ENCODE measurements at regions not wholly inside any gene's neighbourhood (a gene's known extent, or its start where the extent isn't known, plus 50 kb on each side); places are given as distances from the start of the nearest gene placed in this dataset.

DNA sequence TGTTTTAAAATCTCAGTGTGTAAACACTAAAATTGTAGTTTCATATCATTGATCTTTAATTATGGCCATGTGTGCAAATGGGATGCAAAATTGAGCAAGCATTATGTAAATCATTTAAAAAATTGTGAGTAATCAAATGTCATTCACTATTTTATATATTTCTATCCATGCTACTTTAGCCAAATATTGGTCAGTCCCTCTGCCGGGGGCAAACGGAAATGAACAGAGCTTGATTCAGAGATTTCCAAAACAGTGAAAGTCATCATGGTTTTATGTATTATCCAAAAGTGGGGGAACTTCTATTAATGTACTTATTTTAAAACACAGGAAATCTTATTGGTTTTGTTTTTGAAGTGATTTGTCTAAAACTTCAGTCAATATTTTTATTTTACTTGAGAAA is 219.1 kb downstream of the IRS2 start:
- DNase-seq = peak; percentile 24
- in situ Hi-C loops (cut with MboI) = no loop called here
- WGBS, 2 experiments (ENCODE audit: low coverage in 1 of 2, low lambda C conversion rate in 2 of 2, missing lambda C conversion rate in 2 of 2) = 1 to 11% methylated on average over 2 of the region's 2 CpGs

DNA sequence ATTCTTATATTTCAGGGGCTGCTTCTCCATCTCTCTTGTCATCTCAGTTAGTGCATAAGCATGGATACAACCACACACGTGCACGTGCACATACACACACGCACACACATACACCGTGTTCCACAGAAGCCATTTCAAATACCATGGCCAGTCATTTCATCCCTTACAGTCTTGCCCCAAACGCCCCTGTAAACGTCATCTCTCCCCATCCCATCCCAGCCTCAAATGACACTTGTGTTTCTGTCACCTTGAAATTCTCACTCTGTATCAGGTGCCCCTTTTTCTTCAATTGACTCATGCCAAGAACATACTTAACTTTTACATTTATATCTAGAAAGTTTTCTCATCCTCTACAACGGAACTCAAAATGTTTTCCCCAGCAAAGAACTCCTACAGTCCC is 220.5 kb downstream of the IRS2 start:
- no peak overlapping the region for H3K4me2 ChIP-seq (ENCODE audit: unreplicated experiment)
- no peaks in the 10 kb centered on the region for H3F3A ChIP-seq (ENCODE audit: insufficient read depth)
- TF ChIP-seq EZH2 (IDR thresholded peaks at IDR 0.05; ENCODE audit: insufficient read depth, poor library complexity, severe bottlenecking) (no peak), EZH2phosphoT487 (IDR thresholded peaks at IDR 0.05; ENCODE audit: insufficient read depth, low read depth) (no peak)
- WGBS, 2 experiments (ENCODE audit: low coverage in 1 of 2, low lambda C conversion rate in 2 of 2, missing lambda C conversion rate in 2 of 2) = 46 to 48% methylated on average over 7 of the region's 7 CpGs
- in situ Hi-C loops (cut with MboI) = no loop called here
- no peak for DNase-seq
- H4K20me1 ChIP-seq (ENCODE audit: insufficient read depth) = no peaks in the 10 kb centered on the region
- no peaks in the 10 kb centered on the region for H3K9me2 ChIP-seq (ENCODE audit: insufficient read depth)
- no peaks in the 10 kb centered on the region for H3K4me1 ChIP-seq (ENCODE audit: insufficient read depth)
- H3K9me3 ChIP-seq (ENCODE audit: low read depth) = no peaks in the 10 kb centered on the region
- H3K4me3 ChIP-seq = no peak overlapping the region
- no peaks in the 10 kb centered on the region for H3K36me3 ChIP-seq (ENCODE audit: low read depth)
- no peak overlapping the region for H3K27ac ChIP-seq
- H3K27me3 ChIP-seq (replicated peaks; ENCODE audit: insufficient read depth) = no peaks in the 10 kb centered on the region; the same call in 1 of the 2 replicates
- no peak overlapping the region for H3K9ac ChIP-seq
- no peak overlapping the region for H2AFZ ChIP-seq
- H3K79me2 ChIP-seq (ENCODE audit: insufficient read depth) = no peaks in the 10 kb centered on the region

More for the DNA sequence above, 219.1 kb downstream of the IRS2 start:
- H3K27ac ChIP-seq = no peak overlapping the region
- no peaks in the 10 kb centered on the region for H3K4me1 ChIP-seq (ENCODE audit: insufficient read depth)
- no peaks in the 10 kb centered on the region for H3K79me2 ChIP-seq (ENCODE audit: insufficient read depth)
- no peak overlapping the region for H2AFZ ChIP-seq
- no peaks in the 10 kb centered on the region for H4K20me1 ChIP-seq (ENCODE audit: insufficient read depth)
- H3F3A ChIP-seq (ENCODE audit: insufficient read depth) = no peaks in the 10 kb centered on the region
- no peaks in the 10 kb centered on the region for H3K9me2 ChIP-seq (ENCODE audit: insufficient read depth)
- H3K36me3 ChIP-seq (ENCODE audit: low read depth) = no peaks in the 10 kb centered on the region
- no peak overlapping the region for H3K9ac ChIP-seq
- H3K4me3 ChIP-seq = no peak overlapping the region
- TF ChIP-seq EZH2 (IDR thresholded peaks at IDR 0.05; ENCODE audit: insufficient read depth, poor library complexity, severe bottlenecking) = no peak
- TF ChIP-seq EZH2phosphoT487 (IDR thresholded peaks at IDR 0.05; ENCODE audit: insufficient read depth, low read depth) = no peak
- no peaks in the 10 kb centered on the region for H3K9me3 ChIP-seq (ENCODE audit: low read depth)
- H3K27me3 ChIP-seq (replicated peaks; ENCODE audit: insufficient read depth) = no peaks in the 10 kb centered on the region; the same call in 1 of the 2 replicates
- H3K4me2 ChIP-seq (ENCODE audit: unreplicated experiment) = no peak overlapping the region

DNA sequence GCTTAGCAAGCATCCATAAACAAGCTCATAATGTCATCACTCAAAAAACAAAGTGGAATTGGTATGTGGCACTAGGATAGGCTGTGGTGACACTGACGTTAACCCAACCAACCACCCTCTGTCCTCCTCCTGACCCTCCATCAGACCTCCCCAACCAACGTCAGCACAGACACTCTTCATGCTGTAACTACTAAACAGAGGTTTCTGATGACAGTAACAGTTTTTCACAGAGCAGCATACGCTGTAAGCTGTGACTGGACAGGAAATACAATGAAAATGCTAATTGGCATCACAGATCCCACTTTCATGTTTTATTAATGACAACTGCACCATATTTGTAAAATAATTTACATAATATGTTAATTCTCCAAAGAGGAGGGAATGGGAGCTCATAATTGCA is 238.0 kb downstream of the IRS2 start:
- Histone ChIP-seq H3K9me2 (ENCODE audit: insufficient read depth) (no peaks in the 10 kb centered on the region), H4K20me1 (ENCODE audit: insufficient read depth) (no peaks in the 10 kb centered on the region), H3K4me2 (ENCODE audit: unreplicated experiment) (no peak overlapping the region), H3K4me1 (ENCODE audit: insufficient read depth) (no peaks in the 10 kb centered on the region), H2AFZ (no peak overlapping the region), H3K27ac (no peak overlapping the region), H3K9me3 (ENCODE audit: low read depth) (no peaks in the 10 kb centered on the region), H3K27me3 (replicated peaks; ENCODE audit: insufficient read depth) (peaks cover 45% of the 10 kb centered on the region), H3K79me2 (ENCODE audit: insufficient read depth) (no peaks in the 10 kb centered on the region), H3K4me3 (no peak overlapping the region), H3F3A (ENCODE audit: insufficient read depth) (no peaks in the 10 kb centered on the region), H3K36me3 (ENCODE audit: low read depth) (no peaks in the 10 kb centered on the region), H3K9ac (no peak overlapping the region)
- no peak for DNase-seq
- no peak for TF ChIP-seq EZH2phosphoT487 (IDR thresholded peaks at IDR 0.05; ENCODE audit: insufficient read depth, low read depth)
- no peak for TF ChIP-seq EZH2 (IDR thresholded peaks at IDR 0.05; ENCODE audit: insufficient read depth, poor library complexity, severe bottlenecking)
- WGBS, 2 experiments (ENCODE audit: low coverage in 1 of 2, low lambda C conversion rate in 2 of 2, missing lambda C conversion rate in 2 of 2) = 8 to 12% methylated on average over 3 of the region's 3 CpGs
- in situ Hi-C loops (cut with MboI) = no loop called here

DNA sequence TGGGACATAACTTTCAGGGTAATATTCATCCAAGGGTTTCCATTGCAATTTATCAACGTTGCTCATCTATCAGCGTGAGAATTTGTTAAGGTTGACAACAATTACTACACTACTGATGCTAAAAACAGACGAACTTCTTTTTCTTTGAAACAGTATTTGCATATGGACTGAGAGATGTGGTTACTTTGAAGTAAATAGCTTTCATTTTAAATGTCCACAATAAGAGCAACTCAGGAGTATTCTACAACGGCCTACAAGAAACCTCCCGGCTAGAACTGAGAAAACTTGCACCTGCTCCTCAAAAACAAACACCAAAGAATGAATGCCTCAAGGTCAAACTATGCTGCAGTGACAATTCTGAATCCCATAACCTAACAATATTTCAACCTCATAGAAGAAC is 238.4 kb downstream of the IRS2 start:
- Histone ChIP-seq H3K4me1 (ENCODE audit: insufficient read depth) (no peaks in the 10 kb centered on the region), H3K4me3 (no peak overlapping the region), H3K9ac (no peak overlapping the region), H3K27ac (no peak overlapping the region), H3K27me3 (replicated peaks; ENCODE audit: insufficient read depth) (peaks cover 48% of the 10 kb centered on the region), H3K79me2 (ENCODE audit: insufficient read depth) (no peaks in the 10 kb centered on the region), H4K20me1 (ENCODE audit: insufficient read depth) (no peaks in the 10 kb centered on the region), H3K9me2 (ENCODE audit: insufficient read depth) (no peaks in the 10 kb centered on the region), H3K9me3 (ENCODE audit: low read depth) (no peaks in the 10 kb centered on the region), H2AFZ (no peak overlapping the region), H3F3A (ENCODE audit: insufficient read depth) (no peaks in the 10 kb centered on the region), H3K4me2 (ENCODE audit: unreplicated experiment) (no peak overlapping the region), H3K36me3 (ENCODE audit: low read depth) (no peaks in the 10 kb centered on the region)
- TF ChIP-seq EZH2phosphoT487 (IDR thresholded peaks at IDR 0.05; ENCODE audit: insufficient read depth, low read depth) = no peak
- no peak for TF ChIP-seq EZH2 (IDR thresholded peaks at IDR 0.05; ENCODE audit: insufficient read depth, poor library complexity, severe bottlenecking)
- 35 to 38% methylated on average over 5 of the region's 5 CpGs for WGBS, 2 experiments (ENCODE audit: low coverage in 1 of 2, low lambda C conversion rate in 2 of 2, missing lambda C conversion rate in 2 of 2)
- in situ Hi-C loops (cut with MboI) = no loop called here
- no peak for DNase-seq

DNA sequence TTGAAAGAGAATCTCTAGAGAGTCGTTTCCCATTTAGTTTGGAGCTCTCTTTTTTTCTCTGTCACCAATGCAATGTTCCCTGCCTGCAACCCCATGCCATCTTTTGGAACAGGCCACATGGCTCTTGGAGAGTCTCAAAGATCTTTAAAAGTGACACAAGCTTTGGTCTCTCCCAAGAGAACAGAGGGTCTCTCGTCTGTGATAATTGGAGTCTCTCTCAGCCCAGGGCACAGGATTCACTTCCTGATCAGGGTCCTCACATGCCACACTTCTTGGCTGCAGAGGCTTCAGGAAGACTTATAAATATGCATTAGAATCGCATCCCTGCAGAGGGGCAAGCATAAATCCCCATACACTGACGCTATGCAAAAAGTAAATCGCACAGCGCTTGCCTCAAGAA is 240.5 kb downstream of the IRS2 start:
- H3K79me2 ChIP-seq (ENCODE audit: insufficient read depth) = no peaks in the 10 kb centered on the region
- no peak overlapping the region for H3K27ac ChIP-seq
- H3K27me3 ChIP-seq (replicated peaks; ENCODE audit: insufficient read depth) = peaks cover 68% of the 10 kb centered on the region
- H3K9me3 ChIP-seq (ENCODE audit: low read depth) = no peaks in the 10 kb centered on the region
- H3K4me1 ChIP-seq (ENCODE audit: insufficient read depth) = no peaks in the 10 kb centered on the region
- H3K4me2 ChIP-seq (ENCODE audit: unreplicated experiment) = no peak overlapping the region
- WGBS, 2 experiments (ENCODE audit: low coverage in 1 of 2, low lambda C conversion rate in 2 of 2, missing lambda C conversion rate in 2 of 2) = 35 to 37% methylated on average over 6 of the region's 6 CpGs
- H3F3A ChIP-seq (ENCODE audit: insufficient read depth) = no peaks in the 10 kb centered on the region
- H2AFZ ChIP-seq = no peak overlapping the region
- TF ChIP-seq EZH2phosphoT487 (IDR thresholded peaks at IDR 0.05; ENCODE audit: insufficient read depth, low read depth) (no peak), EZH2 (IDR thresholded peaks at IDR 0.05; ENCODE audit: insufficient read depth, poor library complexity, severe bottlenecking) (no peak)
- in situ Hi-C loops (cut with MboI) = no loop called here
- no peak for DNase-seq
- H4K20me1 ChIP-seq (ENCODE audit: insufficient read depth) = no peaks in the 10 kb centered on the region
- no peak overlapping the region for H3K4me3 ChIP-seq
- H3K9ac ChIP-seq = no peak overlapping the region
- H3K36me3 ChIP-seq (ENCODE audit: low read depth) = no peaks in the 10 kb centered on the region
- no peaks in the 10 kb centered on the region for H3K9me2 ChIP-seq (ENCODE audit: insufficient read depth)
